ENCODE measurements at regions not wholly inside any gene's neighbourhood (a gene's known extent, or its start where the extent isn't known, plus 50 kb on each side); places are given as distances from the start of the nearest gene placed in this dataset.
"Not testable (repeated sequence)": the region's sequence is repeated elsewhere in the genome, so short reads cannot be mapped to it uniquely, and the experiment has no call there.

DNA sequence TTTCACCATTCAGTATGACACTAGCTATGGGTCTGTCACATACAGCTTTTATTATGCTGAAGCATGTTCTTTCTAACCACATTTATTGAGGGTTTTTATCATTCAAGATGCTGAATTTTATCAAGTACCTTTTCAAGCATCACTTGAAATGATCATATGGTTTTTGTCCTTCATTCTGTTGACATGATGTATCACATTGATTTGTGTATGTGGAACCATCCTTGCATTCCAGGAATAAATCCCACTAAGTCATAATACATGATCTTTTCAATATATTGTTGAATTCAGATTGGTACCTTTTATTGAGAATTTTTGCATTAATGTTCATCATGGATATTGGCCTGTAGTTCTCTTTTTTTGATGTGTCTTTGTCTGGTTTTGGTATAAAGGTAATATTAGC lies 317.4 kb downstream of the NNT start:
- no peak for DNase-seq

DNA sequence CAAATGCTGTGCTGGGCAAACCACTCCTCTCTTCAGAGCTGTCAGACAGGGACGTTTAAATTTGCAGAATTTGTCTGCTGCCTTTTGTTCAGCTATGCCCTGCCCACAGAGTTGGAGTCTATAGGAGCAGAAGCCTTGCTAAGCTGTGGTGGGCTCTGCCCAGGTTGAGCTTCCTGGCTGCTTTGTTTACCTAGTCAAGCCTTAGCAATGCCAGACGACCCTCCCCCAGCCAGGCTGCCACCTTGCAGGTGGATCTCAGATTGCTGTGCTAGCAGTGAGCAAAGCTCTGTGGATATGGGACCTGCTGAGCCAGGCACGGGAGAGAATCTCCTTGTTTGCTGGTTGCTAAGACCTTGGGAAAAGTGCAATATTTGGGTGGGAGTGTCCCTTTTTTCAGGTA lies 314.9 kb downstream of the NNT start:
- DNase-seq, result no peak

GRCh38 chr5:43903129-43903528 lies 300.1 kb downstream of the NNT start:
- DNase-seq, result no peak

GRCh38 chr5:43900974-43901373 lies 298.0 kb downstream of the NNT start:
- DNase-seq, result no peak

GRCh38 chr5:43895876-43896275 lies 292.9 kb downstream of the NNT start:
- no peak for DNase-seq

- DNase-seq, result no peak
Observed at GRCh38 chr5:43893951-43894684, 291.1 kb downstream of the NNT start.

DNA sequence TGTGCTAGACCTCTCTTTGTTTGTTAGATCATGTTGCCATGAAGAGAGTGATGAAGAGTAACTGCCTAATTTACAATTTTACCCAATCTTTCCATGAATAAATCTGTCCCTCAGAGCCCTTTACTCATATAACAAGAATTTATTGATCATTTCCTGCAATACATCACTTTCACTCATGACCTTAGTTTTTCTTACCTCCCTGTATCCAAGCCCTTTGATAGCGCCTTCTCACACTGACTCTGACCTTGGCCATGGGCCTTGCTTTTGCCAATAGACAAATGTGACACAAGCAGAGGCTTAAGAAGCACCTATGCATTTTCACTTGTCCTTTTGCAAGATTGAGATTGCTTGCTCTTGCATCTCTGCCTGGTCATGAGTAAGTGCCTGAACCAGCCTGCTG lies 288.1 kb downstream of the NNT start:
- no peak for DNase-seq

GRCh38 chr5:43889233-43889632 lies 286.3 kb downstream of the NNT start:
- DNase-seq, result no peak

DNA sequence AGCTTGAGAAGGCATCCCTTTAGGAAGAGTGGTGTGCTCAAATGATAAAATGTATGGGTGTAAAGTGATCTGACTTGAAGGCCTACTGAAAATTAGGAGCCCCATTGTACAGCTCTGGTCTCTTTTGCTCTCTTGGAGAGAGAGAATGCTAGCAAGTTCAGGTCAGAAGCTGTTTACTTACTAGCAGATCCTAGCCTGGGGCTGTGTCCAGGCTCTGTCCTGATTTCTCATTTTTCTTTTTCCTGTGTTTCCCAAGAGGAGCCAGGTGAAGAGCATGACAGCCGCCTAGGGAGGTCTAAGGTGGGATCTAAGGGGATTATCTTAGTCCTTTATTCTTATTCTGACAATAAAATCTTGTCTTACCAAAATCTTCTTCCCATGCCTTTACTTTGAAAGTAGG lies 272.8 kb downstream of the NNT start:
- DNase-seq, result no peak

GRCh38 chr5:43874772-43875171 lies 271.8 kb downstream of the NNT start:
- DNase-seq, result no peak

GRCh38 chr5:43873791-43874190 lies 270.8 kb downstream of the NNT start:
- no peak for DNase-seq

DNA sequence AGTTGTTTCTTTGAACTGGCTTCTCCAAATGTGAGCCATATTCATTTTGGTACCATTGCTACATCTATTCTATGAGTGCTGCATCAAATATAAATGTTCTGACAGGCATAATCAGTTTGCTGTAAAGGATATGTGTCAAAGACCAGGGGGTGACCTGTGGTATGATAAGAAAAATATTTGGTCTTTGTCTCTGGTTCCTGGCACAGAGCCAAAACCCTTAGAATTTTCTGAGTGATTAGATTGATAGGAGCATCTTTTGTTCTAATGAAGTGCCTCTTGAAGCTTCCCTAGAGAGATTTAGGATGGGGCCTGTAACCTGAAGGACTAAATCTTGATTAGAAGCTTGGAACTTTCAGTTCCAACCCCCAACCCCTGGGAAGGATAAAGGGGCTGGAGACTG lies 256.3 kb downstream of the NNT start:
- DNase-seq, result no peak

DNA sequence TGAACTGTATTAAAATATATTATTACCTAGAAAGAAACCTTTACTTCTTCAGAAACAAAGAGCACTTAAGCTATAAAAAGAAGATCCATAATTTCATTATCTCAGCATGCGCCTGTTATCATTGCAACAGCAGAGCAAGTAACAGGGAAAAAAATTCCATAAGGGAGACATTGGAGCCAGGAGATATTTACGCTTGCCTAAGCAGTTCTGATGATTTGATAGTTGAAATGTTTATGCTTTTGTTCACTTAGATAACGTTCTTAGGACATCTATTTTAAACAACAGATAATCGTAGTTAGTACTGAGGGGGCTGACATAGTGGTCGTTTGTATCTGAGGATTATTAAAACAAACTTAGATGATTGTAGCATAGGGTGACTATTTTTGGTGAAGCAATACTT lies 252.5 kb downstream of the NNT start:
- no peak for DNase-seq

- no peak for DNase-seq
Observed at GRCh38 chr5:43854697-43855292, 251.8 kb downstream of the NNT start.

- no peak for DNase-seq
Observed at GRCh38 chr5:43852279-43852678, 249.3 kb downstream of the NNT start.

- no peak for DNase-seq
Observed at GRCh38 chr5:43851741-43852140, 248.8 kb downstream of the NNT start.

DNA sequence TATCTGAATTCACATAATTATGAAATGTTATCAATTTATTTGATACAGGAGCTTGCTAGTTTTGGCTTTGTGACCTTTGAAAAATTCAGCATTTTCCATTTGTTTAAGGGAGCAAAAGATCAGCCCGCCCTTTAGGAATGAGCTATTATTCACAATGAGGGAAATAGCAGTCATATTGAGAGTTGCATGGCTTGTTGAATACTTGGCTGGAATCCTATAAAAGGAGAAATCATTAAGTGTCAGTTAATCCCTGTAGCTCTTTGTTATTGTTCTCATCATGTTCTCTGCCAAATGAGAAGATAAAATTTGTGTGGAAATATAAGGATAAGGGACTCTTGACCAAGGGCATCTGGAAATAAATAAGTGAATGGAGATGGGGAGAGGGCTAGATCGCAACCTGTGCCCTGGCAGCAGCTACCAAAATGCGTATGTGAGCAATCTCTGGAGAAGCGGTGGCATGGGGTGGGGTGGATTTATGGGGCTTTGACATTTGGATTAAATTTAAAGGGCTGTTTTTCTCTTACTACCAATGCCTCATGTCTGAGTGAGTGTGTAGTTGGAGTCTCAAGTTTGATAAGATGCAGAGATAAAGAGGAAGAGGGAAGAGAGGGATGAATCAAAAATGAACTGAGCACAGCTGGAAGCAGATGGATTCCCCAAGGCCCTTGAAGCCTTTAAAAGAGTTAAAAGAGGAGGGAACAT lies 237.6 kb downstream of the NNT start:
- no peak for DNase-seq

GRCh38 chr5:43839218-43839617 lies 236.2 kb downstream of the NNT start:
- DNase-seq, result peak; percentile 2

DNA sequence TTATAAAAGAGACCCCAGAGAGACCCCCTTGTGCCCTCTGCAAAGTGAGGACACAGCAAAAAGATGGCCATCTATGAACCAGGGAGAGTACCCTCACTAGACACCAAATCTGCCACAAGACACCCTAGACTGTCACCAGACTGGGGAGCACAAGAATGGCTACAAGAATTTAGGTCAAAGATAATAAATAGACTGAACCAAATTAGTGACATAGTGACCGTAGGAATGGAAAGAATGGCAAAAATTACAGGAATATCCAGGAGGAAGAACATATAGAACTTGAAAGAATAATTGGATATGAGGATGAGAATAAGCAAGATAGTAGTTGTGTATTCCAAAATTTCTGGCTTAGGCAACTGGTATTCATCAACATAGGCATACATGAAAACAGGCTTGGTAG lies 235.0 kb downstream of the NNT start:
- no peak for DNase-seq

DNA sequence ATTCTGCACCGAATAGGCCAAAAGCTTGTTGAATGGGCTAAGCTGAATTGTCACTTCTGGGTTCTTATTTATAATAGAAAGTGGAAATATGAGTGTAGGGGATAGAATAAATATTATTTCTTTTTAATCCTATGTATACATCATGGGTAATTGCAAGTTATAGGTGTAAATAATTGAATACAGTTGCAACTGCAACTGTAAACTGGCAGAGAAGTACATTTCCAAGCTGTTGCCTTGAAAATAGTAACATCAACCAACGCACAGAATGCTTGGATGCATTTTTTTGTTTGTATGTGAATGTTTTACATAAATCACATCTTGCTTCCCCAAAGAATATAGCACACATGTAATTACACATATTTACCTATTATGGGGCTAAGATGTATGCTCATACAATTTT lies 234.1 kb downstream of the NNT start:
- DNase-seq, result no peak

GRCh38 chr5:43833961-43834360 lies 231.0 kb downstream of the NNT start:
- DNase-seq, result no peak

GRCh38 chr5:43824325-43824964 lies 221.5 kb downstream of the NNT start:
- DNase-seq, result not testable (repeated sequence)

- not testable (repeated sequence) for DNase-seq
Observed at GRCh38 chr5:43818394-43818793, 215.4 kb downstream of the NNT start.

DNA sequence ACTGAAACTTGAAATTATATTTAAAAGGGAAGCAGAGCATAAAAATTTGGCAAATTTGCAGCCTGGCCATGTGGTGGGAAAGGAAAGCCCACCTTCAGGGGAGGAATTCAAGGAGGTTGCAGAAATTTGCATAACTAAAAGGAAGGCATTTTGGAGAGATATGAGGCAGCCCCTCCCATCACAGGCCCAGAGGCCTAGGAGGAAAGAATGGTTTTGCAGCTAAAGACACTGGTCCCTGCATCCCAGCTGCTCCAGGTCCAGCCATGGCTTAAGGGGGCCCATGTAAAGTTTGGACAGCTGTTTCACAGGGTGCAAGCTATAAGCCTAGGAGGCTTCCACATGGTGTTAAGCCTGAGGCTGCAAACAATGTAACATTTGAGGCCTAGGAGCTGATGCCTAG lies 212.5 kb downstream of the NNT start:
- no peak for DNase-seq
